Esophagus muscularis mucosa (tissue), 4 donors: ENCODE measurements at regions not wholly inside any gene's neighbourhood (a gene's known extent, or its start where the extent isn't known, plus 50 kb on each side); places are given as distances from the start of the nearest gene placed in this dataset.

Experiments
- DNase-seq: peaks from one replicate; pipeline ENCODE4 v3.0.0-alpha.2; 2017; ENCODE audit errors: extremely low spot score
- H3K27ac ChIP-seq, 4 donors: fragments of 200-600 bp; sonication (generic); replicated peaks in 1 of 4; 1 replicate in 3 of 4; 2 replicates in 1 of 4; pipeline ENCODE4 v1.5.1; 2016 to 2019; ENCODE audit warnings: mild to moderate bottlenecking in 1 of 4
- H3K27me3 ChIP-seq, 4 donors: fragments of 200-600 bp; sonication (generic); one replicate each; pipeline versions ENCODE4 v1.5.1 to v1.6.0; 2016 to 2019
- H3K36me3 ChIP-seq, 4 donors: fragments of 200-600 bp; sonication (generic); one replicate each; pipeline ENCODE4 v1.5.1; 2016 to 2019
- H3K4me1 ChIP-seq, 4 donors: fragments of 200-600 bp; sonication (generic); one replicate each; pipeline ENCODE4 v1.5.1; 2016 to 2019
- H3K4me3 ChIP-seq, 4 donors: fragments of 200-600 bp; sonication (generic); 1 replicate in 2 of 4; 2 replicates in 2 of 4; pipeline ENCODE4 v1.5.1; 2016 to 2019; ENCODE audit warnings: mild to moderate bottlenecking in 4 of 4, moderate library complexity in 1 of 4
- H3K9me3 ChIP-seq, 4 donors: fragments of 200-600 bp; sonication (generic); 1 replicate in 3 of 4; 2 replicates in 1 of 4; pipeline ENCODE4 v1.5.1; 2016 to 2019
- CTCF ChIP-seq, 3 experiments: fragments of 200-600 bp in 2 of 3; fragments of 450-650 bp in 1 of 3; sonication (generic) in 2 of 3; IDR thresholded peaks; one replicate each; pipeline ENCODE4 v1.5.1; 2017 to 2019; ENCODE audit warnings: antibody characterized with exemption in 3 of 3, mild to moderate bottlenecking in 2 of 3, moderate library complexity in 1 of 3
- EP300 ChIP-seq: sonication (generic); formaldehyde crosslinking; IDR thresholded peaks from one replicate; pipeline ENCODE4 v1.6.1; 2017; ENCODE audit warnings: antibody characterized with exemption
- POLR2A ChIP-seq: fragments of 450-650 bp; IDR thresholded peaks from one replicate; pipeline ENCODE4 v1.6.1; 2017; ENCODE audit warnings: antibody characterized with exemption, moderate library complexity, mild to moderate bottlenecking, low read depth
- POLR2AphosphoS5 ChIP-seq, 2 donors: sonication (generic); formaldehyde crosslinking; IDR thresholded peaks; one replicate each; pipeline ENCODE4 v1.6.1; 2017; ENCODE audit warnings: antibody characterized with exemption in 2 of 2
- WGBS: methylation state at CpG from one replicate; pipeline ENCODE4 v1.1.5; 2018; 5-methylcytosine and 5-hydroxymethylcytosine counted together
- intact Hi-C: fragments of 100-400 bp; cut with DNase I; formaldehyde crosslinking; loops from one replicate; pipeline ENCODE4 v1.15.1; 2023

- DNase-seq, result no peak
- intact Hi-C loops, result no loop called here
- Histone ChIP-seq H3K27ac (no peak overlapping the region), H3K36me3 (no peaks in the 10 kb centered on the region), H3K4me1 (no peaks in the 10 kb centered on the region), H3K27me3 (peaks cover 0 to 3% (median 0%) of the 10 kb centered on the region in 4 donors), H3K4me3 (no peak overlapping the region), H3K9me3 (no peaks in the 10 kb centered on the region)
- TF ChIP-seq POLR2A, result no peak
- TF ChIP-seq POLR2AphosphoS5 (IDR thresholded peaks at IDR 0.05), result no peak
- no peak for TF ChIP-seq CTCF (IDR thresholded peaks at IDR 0.05)
- no peak for TF ChIP-seq EP300
- 67% methylated on average over 2 of the region's 2 CpGs for WGBS
These were observed 99.4 kb upstream of the DRD2 start for GRCh38 chr11:113574586-113574985.

- intact Hi-C loops, result no loop called here
- Histone ChIP-seq H3K9me3 (no peaks in the 10 kb centered on the region), H3K4me3 (no peak overlapping the region), H3K27me3 (peaks cover 0 to 3% (median 0%) of the 10 kb centered on the region in 4 donors), H3K27ac (no peak overlapping the region), H3K4me1 (no peaks in the 10 kb centered on the region), H3K36me3 (no peaks in the 10 kb centered on the region)
- TF ChIP-seq POLR2AphosphoS5 (IDR thresholded peaks at IDR 0.05), result no peak
- no peak for TF ChIP-seq CTCF (IDR thresholded peaks at IDR 0.05)
- no peak for TF ChIP-seq EP300
- no peak for TF ChIP-seq POLR2A
- DNase-seq, result no peak
- 80% methylated on average over 4 of the region's 4 CpGs for WGBS
These were observed 99.0 kb upstream of the DRD2 start for GRCh38 chr11:113574171-113574570.

DNA sequence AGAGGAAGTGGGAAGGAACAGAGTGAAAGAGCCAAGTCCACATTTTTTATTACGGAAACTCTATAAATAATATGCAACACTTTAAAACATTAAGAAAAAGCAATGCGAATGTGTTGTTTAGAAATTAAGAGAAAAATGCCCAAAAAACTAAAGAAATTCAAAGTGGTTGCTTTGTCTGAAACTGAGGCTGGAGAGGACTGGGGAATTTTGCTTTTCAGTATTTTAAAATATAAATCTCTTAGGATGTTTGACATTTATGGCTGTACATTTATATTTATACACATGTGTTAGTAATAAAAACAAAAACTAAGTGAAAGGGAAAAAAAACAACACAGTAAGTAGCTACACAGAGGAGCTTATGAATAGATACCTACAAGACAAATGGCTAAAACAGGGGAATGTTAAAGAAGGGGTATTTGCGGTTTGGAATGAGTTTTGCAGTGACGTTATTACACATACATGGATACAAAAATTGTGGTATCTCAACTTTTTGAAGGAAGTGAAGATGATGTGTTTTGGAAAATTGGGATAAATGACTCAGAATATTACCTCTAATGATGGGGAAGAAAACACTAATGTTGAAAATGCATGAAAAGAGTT lies 97.0 kb upstream of the DRD2 start:
- Histone ChIP-seq H3K4me1 (no peaks in the 10 kb centered on the region), H3K27ac (no peak overlapping the region), H3K9me3 (no peaks in the 10 kb centered on the region), H3K4me3 (no peak overlapping the region), H3K27me3 (no peaks in the 10 kb centered on the region), H3K36me3 (no peaks in the 10 kb centered on the region)
- no peak for DNase-seq
- TF ChIP-seq POLR2AphosphoS5 (IDR thresholded peaks at IDR 0.05) (no peak), POLR2A (no peak), EP300 (no peak), CTCF (IDR thresholded peaks at IDR 0.05) (no peak)
- WGBS, result 72% methylated on average over 4 of the region's 4 CpGs
- intact Hi-C loops, result no loop called here

GRCh38 chr11:113571531-113571930 lies 96.3 kb upstream of the DRD2 start:
- DNase-seq, result no peak
- no peak overlapping the region for H3K4me3 ChIP-seq
- TF ChIP-seq EP300 (no peak), POLR2AphosphoS5 (IDR thresholded peaks at IDR 0.05) (no peak), POLR2A (no peak), CTCF (IDR thresholded peaks at IDR 0.05) (no peak)
- WGBS, result 73% methylated on average over 4 of the region's 4 CpGs
- H3K27ac ChIP-seq, result no peak overlapping the region
- H3K36me3 ChIP-seq, result no peaks in the 10 kb centered on the region
- no peaks in the 10 kb centered on the region for H3K4me1 ChIP-seq
- H3K27me3 ChIP-seq, result no peaks in the 10 kb centered on the region
- intact Hi-C loops, result no loop called here
- H3K9me3 ChIP-seq, result no peaks in the 10 kb centered on the region

GRCh38 chr11:113570906-113571305 lies 95.7 kb upstream of the DRD2 start:
- TF ChIP-seq CTCF (IDR thresholded peaks at IDR 0.05) (no peak), POLR2AphosphoS5 (IDR thresholded peaks at IDR 0.05) (no peak), POLR2A (no peak), EP300 (no peak)
- H3K27ac ChIP-seq, result no peak overlapping the region
- intact Hi-C loops, result no loop called here

More at GRCh38 chr11:113570906-113571305, 95.7 kb upstream of the DRD2 start:
- Histone ChIP-seq H3K4me3 (no peak overlapping the region), H3K27me3 (no peaks in the 10 kb centered on the region), H3K9me3 (no peaks in the 10 kb centered on the region), H3K4me1 (no peaks in the 10 kb centered on the region), H3K36me3 (no peaks in the 10 kb centered on the region)
- no peak for DNase-seq
